Skeletal muscle satellite cell (primary cell): ENCODE measurements at regions not wholly inside any gene's neighbourhood (a gene's known extent, or its start where the extent isn't known, plus 50 kb on each side); places are given as distances from the start of the nearest gene placed in this dataset.
"Not testable (repeated sequence)": the region's sequence is repeated elsewhere in the genome, so short reads cannot be mapped to it uniquely, and the experiment has no call there.

Source experiments
- H3K27me3 ChIP-seq: 2 replicates; pipeline ENCODE4 v1.7.0; 2013; ENCODE audit warnings: low read length; ENCODE audit not compliant: control insufficient read depth, insufficient read depth
- H3K36me3 ChIP-seq: 2 replicates; pipeline ENCODE4 v1.7.0; 2013; ENCODE audit warnings: mild to moderate bottlenecking, control low read depth, low read length; ENCODE audit not compliant: insufficient read depth
- H3K4me1 ChIP-seq: 2 replicates; pipeline ENCODE4 v1.7.0; 2013; ENCODE audit warnings: low read length; ENCODE audit not compliant: control insufficient read depth, insufficient read depth
- H3K4me2 ChIP-seq: 2 replicates; pipeline ENCODE4 v1.7.0; 2013; ENCODE audit warnings: mild to moderate bottlenecking, low read length
- H3K4me3 ChIP-seq: 2 replicates; pipeline ENCODE4 v1.7.0; 2013; ENCODE audit warnings: low read length
- H3K9ac ChIP-seq: 2 replicates; pipeline ENCODE4 v1.7.0; 2013; ENCODE audit warnings: mild to moderate bottlenecking, low read depth, low read length, moderate library complexity
- H3K9me3 ChIP-seq: replicated peaks from 2 replicates; pipeline ENCODE4 v1.7.0; 2013; ENCODE audit warnings: mild to moderate bottlenecking, control low read depth, low read length

DNA sequence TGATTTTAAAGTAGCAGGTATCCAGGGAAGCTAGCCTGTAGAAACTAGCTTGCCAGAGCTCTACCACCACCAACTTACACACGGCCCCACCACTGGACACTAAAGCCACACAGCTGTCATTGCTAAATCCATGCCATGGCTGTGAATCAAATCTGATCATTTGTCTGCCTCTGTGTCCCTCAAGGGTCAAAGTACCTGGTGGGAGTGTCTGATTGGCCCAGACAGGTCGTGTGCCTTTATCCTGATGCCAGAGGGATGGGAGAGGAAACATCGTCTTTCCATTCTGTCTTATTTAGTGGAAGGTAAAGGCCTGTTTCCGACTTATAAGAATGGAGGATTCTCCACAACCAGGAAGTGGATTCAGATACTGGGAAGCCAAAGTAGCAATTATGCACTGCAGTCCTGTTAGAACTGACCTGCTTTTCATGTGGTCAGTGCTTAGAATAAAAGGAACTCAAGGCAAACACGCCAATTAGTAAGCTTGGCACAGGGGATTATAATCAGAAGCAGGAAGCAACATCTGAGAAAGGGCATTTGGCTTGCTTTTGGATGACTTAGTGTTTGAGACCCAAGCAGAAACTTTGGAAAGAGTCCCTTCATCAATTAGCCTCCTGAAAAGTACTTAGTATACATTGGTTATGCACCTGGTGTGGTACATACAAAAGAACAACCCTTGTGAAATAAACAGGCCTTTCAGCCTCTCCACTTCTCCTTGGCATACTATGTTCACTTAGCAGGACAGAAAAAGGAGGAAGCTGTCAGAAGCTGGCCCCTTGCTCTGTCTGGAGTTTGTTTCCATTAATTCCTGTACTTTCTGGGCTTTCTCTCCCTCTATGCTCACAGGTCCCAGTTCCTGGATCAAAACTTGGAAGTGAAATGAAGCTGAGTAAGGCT is 192.4 kb downstream of the NUFIP1 start:
- Histone ChIP-seq H3K4me2 (no peak overlapping the region), H3K36me3 (no peaks in the 10 kb centered on the region), H3K4me3 (no peak overlapping the region), H3K27me3 (no peaks in the 10 kb centered on the region), H3K9me3 (no peaks in the 10 kb centered on the region), H3K4me1 (peaks cover 4% of the 10 kb centered on the region), H3K9ac (no peak overlapping the region)

DNA sequence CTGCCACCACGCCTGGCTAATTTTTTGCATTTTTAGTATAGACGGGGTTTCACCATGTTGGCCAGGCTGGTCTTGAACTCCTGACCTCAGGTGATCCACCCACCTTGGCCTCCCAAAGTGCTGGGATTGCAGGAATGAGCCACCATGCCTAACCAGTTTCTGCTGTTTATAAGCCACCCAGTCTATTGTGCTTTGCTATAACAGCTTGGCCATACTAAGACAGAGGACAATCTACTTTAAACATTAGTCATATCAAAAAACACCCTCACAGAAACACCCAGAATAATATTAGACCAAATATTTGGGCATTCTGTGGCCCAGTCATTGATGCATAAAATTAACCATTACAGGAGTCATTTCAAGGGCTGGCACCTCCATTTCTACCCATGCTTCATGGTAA is 193.2 kb downstream of the NUFIP1 start:
- not testable (repeated sequence) for H3K9ac ChIP-seq, H3K9me3 ChIP-seq, H3K4me2 ChIP-seq, H3K27me3 ChIP-seq, H3K4me1 ChIP-seq, H3K4me3 ChIP-seq, H3K36me3 ChIP-seq

DNA sequence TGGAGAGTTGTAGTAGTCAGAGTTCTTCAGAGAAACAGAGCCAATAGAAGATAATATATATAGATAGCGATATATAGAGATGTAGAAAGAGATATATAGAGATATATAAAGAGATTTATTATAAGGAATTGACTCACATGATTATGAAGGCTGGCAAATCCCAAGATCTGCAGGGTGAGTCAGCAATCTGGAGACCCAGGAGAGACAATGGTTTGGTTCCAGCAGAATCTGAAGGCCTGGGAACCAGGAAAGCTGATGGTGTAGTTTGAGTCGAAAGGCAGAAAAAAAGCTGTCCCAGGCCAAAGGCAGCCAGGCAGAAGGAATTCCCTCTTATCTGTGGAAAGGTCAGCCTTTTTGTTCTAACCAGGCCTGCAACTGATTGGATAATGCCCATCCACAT is 194.1 kb downstream of the NUFIP1 start:
- H3K9ac ChIP-seq: no peak overlapping the region
- no peak overlapping the region for H3K4me2 ChIP-seq
- H3K4me3 ChIP-seq: no peak overlapping the region
- H3K36me3 ChIP-seq: no peaks in the 10 kb centered on the region
- H3K9me3 ChIP-seq: no peaks in the 10 kb centered on the region
- no peaks in the 10 kb centered on the region for H3K27me3 ChIP-seq
- H3K4me1 ChIP-seq: no peaks in the 10 kb centered on the region

DNA sequence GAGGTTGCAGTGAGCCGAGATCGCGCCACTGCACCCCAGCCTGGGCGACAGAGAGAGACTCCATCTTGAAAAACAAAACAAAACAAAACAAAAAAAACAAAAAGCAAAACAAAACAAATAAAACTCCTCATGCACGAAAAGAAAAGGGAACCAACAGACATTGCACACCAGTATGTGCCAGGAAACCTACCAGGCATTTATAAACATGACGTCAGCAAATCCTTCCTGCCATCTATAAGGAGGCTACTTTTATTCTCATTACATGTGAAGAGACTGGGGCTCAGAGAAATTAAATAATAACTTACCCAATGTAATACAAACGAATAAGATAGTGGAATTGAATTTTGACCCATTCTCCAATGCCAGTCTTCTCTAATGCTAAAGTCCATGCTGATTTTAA is 197.2 kb downstream of the NUFIP1 start:
- Histone ChIP-seq H3K4me3 (no peak overlapping the region), H3K27me3 (no peaks in the 10 kb centered on the region), H3K9ac (no peak overlapping the region), H3K4me1 (no peaks in the 10 kb centered on the region), H3K9me3 (no peaks in the 10 kb centered on the region), H3K36me3 (no peaks in the 10 kb centered on the region), H3K4me2 (no peak overlapping the region)

DNA sequence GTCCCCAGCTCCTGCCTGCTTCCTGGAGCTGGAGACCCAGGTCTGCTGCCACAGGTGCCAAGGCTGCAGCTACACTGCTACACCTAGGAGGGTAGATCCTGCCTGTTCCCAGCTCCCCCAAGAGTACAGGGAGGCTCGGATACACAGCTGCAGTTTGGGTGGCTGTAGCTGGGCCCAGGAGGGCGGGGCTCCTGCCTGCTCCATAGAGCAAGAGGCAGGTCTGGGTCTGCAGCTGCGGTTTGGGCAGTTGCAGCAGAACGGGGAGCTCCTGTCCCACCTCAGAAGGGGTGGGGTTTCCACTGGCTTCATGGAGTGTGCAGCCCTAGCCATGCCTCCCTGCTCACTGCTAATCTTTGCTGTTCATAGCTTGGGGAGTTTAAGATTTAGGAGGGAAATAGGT is 199.0 kb downstream of the NUFIP1 start:
- no peaks in the 10 kb centered on the region for H3K9me3 ChIP-seq
- H3K9ac ChIP-seq: no peak overlapping the region
- H3K4me3 ChIP-seq: no peak overlapping the region
- H3K27me3 ChIP-seq: no peaks in the 10 kb centered on the region
- H3K36me3 ChIP-seq: no peaks in the 10 kb centered on the region
- no peak overlapping the region for H3K4me2 ChIP-seq
- no peaks in the 10 kb centered on the region for H3K4me1 ChIP-seq

DNA sequence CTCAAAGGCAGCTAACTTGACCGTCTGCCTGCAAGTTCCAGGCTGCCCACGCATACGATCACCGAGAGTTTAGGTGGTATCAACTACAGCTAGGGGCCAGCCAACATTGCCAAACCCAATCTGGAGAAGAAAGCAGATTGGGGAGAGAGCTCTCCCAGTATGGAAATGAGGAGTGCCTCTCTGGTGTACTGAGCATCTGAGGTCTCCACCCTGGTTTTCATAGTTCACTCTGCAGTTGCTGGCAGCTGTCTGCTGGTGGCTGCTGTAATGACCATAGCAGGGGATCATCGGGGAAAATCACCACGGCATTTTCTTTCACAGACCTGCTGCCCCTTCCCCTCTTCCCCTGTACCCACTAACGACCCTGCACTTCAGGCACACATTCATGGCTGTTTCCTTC is 201.7 kb downstream of the NUFIP1 start:
- H3K27me3 ChIP-seq: no peaks in the 10 kb centered on the region
- H3K36me3 ChIP-seq: no peaks in the 10 kb centered on the region
- H3K9ac ChIP-seq: no peak overlapping the region
- H3K4me3 ChIP-seq: no peak overlapping the region
- H3K4me1 ChIP-seq: no peaks in the 10 kb centered on the region
- H3K9me3 ChIP-seq: no peaks in the 10 kb centered on the region
- no peak overlapping the region for H3K4me2 ChIP-seq

DNA sequence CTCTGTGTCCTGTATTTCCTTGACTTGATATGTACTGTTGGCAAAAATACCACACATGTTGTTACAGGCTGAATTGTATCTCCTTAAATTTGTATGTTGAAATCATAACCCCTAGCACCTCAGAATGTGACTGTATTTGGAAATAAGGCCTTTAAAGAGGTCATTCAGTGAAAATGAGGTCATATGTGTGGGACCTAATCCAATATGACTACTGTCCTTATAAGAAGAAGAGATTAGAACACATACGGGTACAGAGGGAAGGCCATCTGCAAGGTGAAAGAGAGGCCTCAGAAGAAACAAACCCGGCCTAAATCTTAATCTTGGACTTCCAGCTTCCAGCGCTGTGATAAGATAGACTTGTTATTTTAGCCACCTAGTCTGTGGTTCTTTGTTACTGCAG is 202.5 kb downstream of the NUFIP1 start:
- Histone ChIP-seq H3K4me1 (no peaks in the 10 kb centered on the region), H3K36me3 (no peaks in the 10 kb centered on the region), H3K4me3 (no peak overlapping the region), H3K9me3 (no peaks in the 10 kb centered on the region), H3K9ac (no peak overlapping the region), H3K4me2 (no peak overlapping the region), H3K27me3 (no peaks in the 10 kb centered on the region)

DNA sequence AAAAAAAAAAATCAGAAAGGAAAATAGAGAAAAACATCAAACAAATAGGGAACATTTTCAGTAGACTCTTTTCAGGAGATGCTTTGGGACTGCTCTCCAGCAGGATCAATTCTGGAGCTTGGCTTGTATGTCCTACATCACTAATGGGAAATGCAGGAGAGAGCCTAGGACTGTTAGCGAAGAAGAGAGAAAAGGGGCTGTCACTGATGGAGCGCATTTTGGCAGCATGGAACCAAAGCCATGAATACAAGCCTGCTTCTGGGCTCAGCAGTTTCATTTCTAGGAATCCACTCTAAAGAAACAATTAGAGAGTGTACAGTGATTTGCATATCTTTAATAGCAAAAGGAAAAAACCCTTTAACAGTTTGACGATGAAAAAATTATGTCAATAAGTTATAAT is 203.9 kb downstream of the NUFIP1 start:
- Histone ChIP-seq H3K4me1 (no peaks in the 10 kb centered on the region), H3K4me2 (no peak overlapping the region), H3K9me3 (no peaks in the 10 kb centered on the region), H3K4me3 (no peak overlapping the region), H3K9ac (no peak overlapping the region), H3K36me3 (no peaks in the 10 kb centered on the region), H3K27me3 (no peaks in the 10 kb centered on the region)

DNA sequence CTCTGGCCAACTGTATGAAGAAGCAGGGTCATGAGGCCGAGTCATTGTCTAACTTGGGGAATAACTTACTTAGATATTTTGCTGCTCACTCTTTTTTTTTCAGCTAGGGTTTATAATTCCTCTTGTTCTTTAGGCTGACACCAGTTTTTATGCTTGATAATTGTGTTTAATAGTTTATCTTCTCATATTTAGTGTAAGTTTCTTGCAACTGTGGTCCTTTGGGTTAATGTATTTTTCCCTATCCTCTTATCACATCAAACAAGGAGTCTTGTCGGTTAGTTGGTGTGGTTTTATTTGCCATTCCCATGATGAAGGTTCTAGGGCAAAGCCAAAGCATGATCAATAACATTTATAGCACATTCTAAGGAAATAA is 204.6 kb downstream of the NUFIP1 start:
- H3K36me3 ChIP-seq: no peaks in the 10 kb centered on the region
- no peaks in the 10 kb centered on the region for H3K27me3 ChIP-seq
- H3K9ac ChIP-seq: no peak overlapping the region
- H3K4me2 ChIP-seq: no peak overlapping the region
- no peak overlapping the region for H3K4me3 ChIP-seq
- H3K4me1 ChIP-seq: no peaks in the 10 kb centered on the region
- H3K9me3 ChIP-seq: no peaks in the 10 kb centered on the region

DNA sequence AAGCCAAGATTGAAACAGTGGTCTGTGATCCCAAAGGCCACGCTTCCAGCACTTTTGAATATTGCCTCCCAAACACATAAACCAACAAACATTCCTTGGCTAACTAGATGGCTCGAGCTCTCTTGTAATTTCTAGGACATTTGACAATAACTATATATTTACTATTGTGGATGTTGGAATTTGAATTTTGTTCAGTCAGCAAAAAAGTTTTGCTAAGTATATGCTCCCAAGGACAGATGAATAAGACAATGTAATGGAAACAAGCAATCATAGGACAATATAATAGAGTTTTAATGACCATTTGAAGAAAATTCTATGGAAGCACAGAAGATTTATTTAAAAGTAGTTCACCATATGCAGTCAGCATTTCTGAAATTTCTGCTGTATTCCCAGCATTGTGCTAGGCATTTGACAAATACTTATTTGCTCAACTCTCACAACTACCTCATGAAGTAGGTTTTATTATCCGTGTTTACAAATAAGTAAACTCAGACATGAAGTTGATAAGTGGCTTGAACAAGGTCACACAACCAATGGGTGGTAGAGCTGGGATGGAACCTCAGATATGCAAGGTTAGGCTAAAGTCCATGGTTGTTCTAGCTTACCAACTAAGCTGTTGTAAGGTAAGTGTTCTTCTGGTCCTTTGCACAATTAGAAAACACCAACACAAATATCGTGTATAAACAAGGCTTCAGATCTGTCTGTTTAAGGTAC is 205.1 kb downstream of the NUFIP1 start:
- H3K4me3 ChIP-seq: no peak overlapping the region

DNA sequence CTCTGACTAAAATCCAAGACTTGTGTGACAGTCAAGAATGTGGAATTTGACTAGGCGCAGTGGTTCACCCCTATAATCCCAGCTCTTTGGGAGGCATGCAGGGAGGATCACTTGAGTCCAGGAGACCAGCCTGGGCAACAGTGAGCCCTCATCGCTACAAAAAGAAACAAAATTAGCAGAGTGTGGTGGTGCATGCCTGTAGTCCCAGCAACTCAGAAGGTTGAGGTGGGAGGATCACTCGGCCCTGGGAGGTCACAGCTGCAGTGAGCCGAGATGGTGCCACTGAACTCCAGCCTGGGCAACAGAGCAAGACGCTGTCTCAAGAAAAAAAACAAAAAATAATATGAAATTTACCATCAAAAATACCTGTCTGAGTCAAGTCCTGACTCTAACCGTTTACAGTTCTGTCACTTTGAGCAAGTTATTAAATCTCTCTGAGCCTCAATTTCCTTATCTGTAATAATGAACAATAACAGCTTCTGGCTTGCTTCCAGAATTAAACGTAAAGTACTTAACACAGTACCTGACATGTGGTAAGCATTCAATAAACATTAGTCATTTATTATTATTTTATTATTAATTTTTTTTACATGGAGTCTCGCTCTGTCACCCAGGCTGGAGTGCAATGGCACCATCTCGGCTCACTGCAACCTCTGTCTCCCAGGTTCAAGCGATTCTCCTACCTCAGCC is 204.6 kb upstream of the TSC22D1 start:
- H3K36me3 ChIP-seq: no peaks in the 10 kb centered on the region
- H3K4me1 ChIP-seq: no peaks in the 10 kb centered on the region
- no peaks in the 10 kb centered on the region for H3K9me3 ChIP-seq
- H3K4me3 ChIP-seq: no peak overlapping the region
- H3K27me3 ChIP-seq: no peaks in the 10 kb centered on the region
- no peak overlapping the region for H3K4me2 ChIP-seq
- no peak overlapping the region for H3K9ac ChIP-seq

More for the DNA sequence above, 205.1 kb downstream of the NUFIP1 start:
- Histone ChIP-seq H3K9me3 (no peaks in the 10 kb centered on the region), H3K27me3 (no peaks in the 10 kb centered on the region), H3K4me1 (no peaks in the 10 kb centered on the region), H3K36me3 (no peaks in the 10 kb centered on the region), H3K4me2 (no peak overlapping the region), H3K9ac (no peak overlapping the region)
